HG03565 (cell line): ENCODE measurements at regions not wholly inside any gene's neighbourhood (a gene's known extent, or its start where the extent isn't known, plus 50 kb on each side); places are given as distances from the start of the nearest gene placed in this dataset.

Experiments used
- ATAC-seq: cut with Tn5 transposase; IDR thresholded peaks from one replicate; pipeline ENCODE4 v1.9.1; 2021; ENCODE audit warnings: mild to moderate bottlenecking, moderate library complexity; ENCODE audit not compliant: unreplicated experiment

- ATAC-seq, result no peak
Measured at GRCh38 chr6:129920103-129920798, 59.1 kb upstream of the TMEM244 start.

DNA sequence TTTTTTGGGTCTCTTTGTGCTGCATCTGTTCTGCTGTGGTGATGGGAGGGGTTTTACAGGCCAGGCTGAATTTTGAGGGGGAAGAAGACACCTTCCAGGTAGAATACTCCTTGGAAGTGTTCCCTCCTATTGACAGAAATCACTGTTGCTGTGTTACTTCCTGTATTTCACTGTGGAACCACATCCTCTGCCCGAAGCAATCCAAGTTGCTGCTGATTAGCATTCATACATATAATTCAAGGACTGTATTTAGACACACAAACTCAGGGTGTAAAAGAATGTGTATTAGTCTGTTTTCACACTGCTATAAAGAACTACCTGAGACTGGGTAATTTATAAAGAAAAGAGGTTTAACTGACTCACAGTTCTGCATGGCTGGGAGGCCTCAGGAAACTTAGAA is 50.6 kb upstream of the TMEM244 start:
- no peak for ATAC-seq
